Pancreas (tissue), 10 donors: ENCODE measurements at regions not wholly inside any gene's neighbourhood (a gene's known extent, or its start where the extent isn't known, plus 50 kb on each side); places are given as distances from the start of the nearest gene placed in this dataset.

Experiments used
- ATAC-seq, 4 donors: fragments of 200-7000 bp; cut with Tn5 transposase; one replicate each; pipeline versions ENCODE4 v1.8.0 to v1.9.1; 2020; ENCODE audit warnings: mild to moderate bottlenecking in 4 of 4, moderate library complexity in 4 of 4
- DNase-seq, 6 donors: peaks; one replicate each; pipeline ENCODE4 v3.0.0-alpha.2; 2020
- FAIRE-seq: peaks from 2 replicates; lab custom pipeline; 2012; peaks lifted over from hg19 to GRCh38; lab: Jason Lieb, UNC
- H3K27ac ChIP-seq, 4 donors: fragments of 200-600 bp; sonication (generic); 1 replicate in 3 of 4; 2 replicates in 1 of 4; pipeline versions ENCODE4 v1.5.0 to v1.8.0; 2020
- H3K27me3 ChIP-seq, 4 donors: fragments of 200-600 bp; one replicate each; pipeline ENCODE4 v1.8.0; 2021
- H3K36me3 ChIP-seq, 3 donors: fragments of 200-600 bp; sonication (generic) in 1 of 3; one replicate each; pipeline versions ENCODE4 v1.5.0 to v1.8.0; 2020 to 2021
- H3K4me1 ChIP-seq, 3 donors: fragments of 200-600 bp; one replicate each; pipeline ENCODE4 v1.8.0; 2021
- H3K4me3 ChIP-seq, 4 donors: fragments of 200-600 bp; sonication (generic) in 2 of 4; one replicate each; pipeline versions ENCODE4 v1.5.0 to v1.8.0; 2020 to 2021
- H3K9me3 ChIP-seq, 4 donors: fragments of 200-600 bp; one replicate each; pipeline ENCODE4 v1.8.0; 2021
- WGBS, 2 donors: extraction: QIAGEN DNeasy Blood & Tissue Kit; methylation state at CpG; one replicate each; pipeline ENCODE4 v1.1.7; 2013; 5-methylcytosine and 5-hydroxymethylcytosine counted together
- intact Hi-C, 3 donors: fragments of 100-400 bp; cut with DNase I; formaldehyde crosslinking; loops; one replicate each; pipeline versions ENCODE4 v1.11.1 to v1.14.2; 2022
- TF ChIP-seq, protein P1 (sequence below), 4 donors: fragments of 200-600 bp; sonication (generic) in 3 of 4; IDR thresholded peaks; one replicate each; pipeline versions ENCODE4 v1.5.0 to v1.8.0; 2021; ENCODE audit warnings: antibody characterized with exemption in 4 of 4
- donor health status: healthy with polysubstance abuse.
- donor health status: DM: no; HTN: no; CAD: no; lungs with moderate emphysema.
- donor health status: DM: no; HTN: no; CAD: no.
- donor health status: control.
- donor health status: control.
- donor health status: Bipolar disorder and iron deficiency.
- donor health status: DM: yes; HTN: yes; CAD: no.
- donor health status: DM: no; HTN: no; CAD: no.
- donor health status: DM: no; HTN: no; CAD: no.
- donor health status: DM: yes; HTN: yes; CAD: no.

GRCh38 chr1:213714645-213715044, 273.1 kb upstream of the PROX1 start:
- no peak for FAIRE-seq
- Histone ChIP-seq H3K4me3 (no peak overlapping the region), H3K27ac (no peak overlapping the region), H3K4me1 (no peaks in the 10 kb centered on the region), H3K27me3 (no peaks in the 10 kb centered on the region), H3K36me3 (no peaks in the 10 kb centered on the region), H3K9me3 (no peaks in the 10 kb centered on the region)
- no peak for DNase-seq
- WGBS, 2 donors: 52 to 54% methylated on average over 4 of the region's 4 CpGs
- TF ChIP-seq, protein P1, sequence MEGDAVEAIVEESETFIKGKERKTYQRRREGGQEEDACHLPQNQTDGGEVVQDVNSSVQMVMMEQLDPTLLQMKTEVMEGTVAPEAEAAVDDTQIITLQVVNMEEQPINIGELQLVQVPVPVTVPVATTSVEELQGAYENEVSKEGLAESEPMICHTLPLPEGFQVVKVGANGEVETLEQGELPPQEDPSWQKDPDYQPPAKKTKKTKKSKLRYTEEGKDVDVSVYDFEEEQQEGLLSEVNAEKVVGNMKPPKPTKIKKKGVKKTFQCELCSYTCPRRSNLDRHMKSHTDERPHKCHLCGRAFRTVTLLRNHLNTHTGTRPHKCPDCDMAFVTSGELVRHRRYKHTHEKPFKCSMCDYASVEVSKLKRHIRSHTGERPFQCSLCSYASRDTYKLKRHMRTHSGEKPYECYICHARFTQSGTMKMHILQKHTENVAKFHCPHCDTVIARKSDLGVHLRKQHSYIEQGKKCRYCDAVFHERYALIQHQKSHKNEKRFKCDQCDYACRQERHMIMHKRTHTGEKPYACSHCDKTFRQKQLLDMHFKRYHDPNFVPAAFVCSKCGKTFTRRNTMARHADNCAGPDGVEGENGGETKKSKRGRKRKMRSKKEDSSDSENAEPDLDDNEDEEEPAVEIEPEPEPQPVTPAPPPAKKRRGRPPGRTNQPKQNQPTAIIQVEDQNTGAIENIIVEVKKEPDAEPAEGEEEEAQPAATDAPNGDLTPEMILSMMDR (IDR thresholded peaks at IDR 0.05): no peak
- ATAC-seq: no peak
- intact Hi-C loops: no loop called here

DNA sequence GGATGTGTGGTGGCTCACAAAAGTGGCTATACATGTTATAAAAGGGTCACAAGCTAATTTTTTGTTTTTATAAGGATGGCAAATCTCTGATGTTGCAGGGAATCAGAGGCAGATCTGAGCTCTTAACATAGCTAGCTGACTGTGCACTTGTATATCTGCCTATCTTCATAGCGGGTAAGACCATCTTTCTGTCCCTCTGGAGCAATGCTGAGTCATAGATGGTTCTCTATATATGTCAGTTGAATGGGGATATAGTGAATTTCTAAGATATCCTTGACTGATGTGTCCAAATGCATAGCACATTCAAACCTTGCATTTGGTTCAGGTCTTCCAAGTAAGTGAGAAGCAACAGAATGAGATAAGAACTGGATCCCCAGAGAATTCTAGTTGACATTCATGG, 272.6 kb upstream of the PROX1 start:
- no peak for DNase-seq
- intact Hi-C loops: no loop called here
- H3K27ac ChIP-seq: no peak overlapping the region
- H3K36me3 ChIP-seq: no peaks in the 10 kb centered on the region
- no peaks in the 10 kb centered on the region for H3K4me1 ChIP-seq
- FAIRE-seq: no peak
- H3K27me3 ChIP-seq: no peaks in the 10 kb centered on the region
- H3K4me3 ChIP-seq: no peak overlapping the region
- TF ChIP-seq, protein P1 (IDR thresholded peaks at IDR 0.05): no peak
- 92 to 96% methylated on average over 1 of the region's 1 CpG for WGBS, 2 donors
- no peaks in the 10 kb centered on the region for H3K9me3 ChIP-seq
- no peak for ATAC-seq

- TF ChIP-seq, protein P1 (IDR thresholded peaks at IDR 0.05): no peak
- WGBS, 2 donors: 70 to 73% methylated on average over 5 of the region's 5 CpGs
Observed at GRCh38 chr1:213719462-213719861, 268.3 kb upstream of the PROX1 start.

DNA sequence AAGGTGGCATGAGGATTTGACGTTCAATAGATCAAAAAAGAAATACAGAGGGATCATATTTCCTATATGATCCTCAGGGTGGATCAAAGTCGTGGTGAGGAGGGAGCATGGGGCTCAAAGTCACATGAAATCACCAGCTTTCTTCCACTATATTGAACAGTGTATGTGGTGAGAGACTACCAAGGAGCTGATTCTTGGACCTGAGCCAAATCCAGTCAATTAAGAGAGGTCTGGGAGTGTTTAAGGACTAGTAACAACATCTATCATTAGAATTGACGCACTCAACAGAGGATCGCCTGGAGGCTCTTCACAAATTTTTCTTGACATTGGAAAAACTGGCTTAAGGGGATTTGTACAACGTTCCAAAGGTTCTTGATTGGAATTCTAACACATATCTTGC, 267.7 kb upstream of the PROX1 start:
- H3K9me3 ChIP-seq: no peaks in the 10 kb centered on the region
- H3K27me3 ChIP-seq: no peaks in the 10 kb centered on the region
- H3K4me3 ChIP-seq: no peak overlapping the region
- WGBS, 2 donors: 74 to 86% methylated on average over 5 of the region's 5 CpGs
- DNase-seq (no peak), ATAC-seq (no peak), FAIRE-seq (no peak)
- TF ChIP-seq, protein P1 (IDR thresholded peaks at IDR 0.05): no peak
- H3K36me3 ChIP-seq: no peaks in the 10 kb centered on the region
- no peak overlapping the region for H3K27ac ChIP-seq
- H3K4me1 ChIP-seq: no peaks in the 10 kb centered on the region
- intact Hi-C loops: no loop called here

More at GRCh38 chr1:213719462-213719861, 268.3 kb upstream of the PROX1 start:
- no peaks in the 10 kb centered on the region for H3K4me1 ChIP-seq
- no peaks in the 10 kb centered on the region for H3K36me3 ChIP-seq
- ATAC-seq: no peak
- no peak overlapping the region for H3K4me3 ChIP-seq
- H3K27ac ChIP-seq: no peak overlapping the region
- H3K9me3 ChIP-seq: no peaks in the 10 kb centered on the region
- intact Hi-C loops: no loop called here
- no peak for FAIRE-seq
- H3K27me3 ChIP-seq: no peaks in the 10 kb centered on the region
- no peak for DNase-seq

- TF ChIP-seq, protein P1 (IDR thresholded peaks at IDR 0.05): no peak
Observed at GRCh38 chr1:213723187-213723586, 264.6 kb upstream of the PROX1 start.

More at GRCh38 chr1:213723187-213723586, 264.6 kb upstream of the PROX1 start:
- WGBS, 2 donors: 75 to 80% methylated on average over 2 of the region's 2 CpGs
- no peaks in the 10 kb centered on the region for H3K9me3 ChIP-seq
- H3K36me3 ChIP-seq: no peaks in the 10 kb centered on the region
- intact Hi-C loops: no loop called here
- H3K4me3 ChIP-seq: no peak overlapping the region
- H3K4me1 ChIP-seq: no peaks in the 10 kb centered on the region
- FAIRE-seq (no peak), DNase-seq (no peak), ATAC-seq (no peak)
- no peaks in the 10 kb centered on the region for H3K27me3 ChIP-seq
- H3K27ac ChIP-seq: no peak overlapping the region
